GM12864 (cell line): ENCODE measurements at regions not wholly inside any gene's neighbourhood (a gene's known extent, or its start where the extent isn't known, plus 50 kb on each side); places are given as distances from the start of the nearest gene placed in this dataset.
"Not testable (repeated sequence)": the region's sequence is repeated elsewhere in the genome, so short reads cannot be mapped to it uniquely, and the experiment has no call there.

Experiments used
- DNase-seq: peaks from one replicate; pipeline ENCODE4 v3.0.0-alpha.2; 2011; ENCODE audit warnings: low read depth
- H3K4me3 ChIP-seq: 2 replicates; pipeline ENCODE4 v1.5.1; 2011; ENCODE audit warnings: mild to moderate bottlenecking, low read depth, low read length, control low read depth
- TF ChIP-seq, protein P1 (sequence below): IDR thresholded peaks from 2 replicates; pipeline ENCODE4 v1.5.1; 2011; ENCODE audit warnings: low read depth, mild to moderate bottlenecking, moderate library complexity, low read length, control low read depth, inconsistent platforms; ENCODE audit errors: missing control alignments

DNA sequence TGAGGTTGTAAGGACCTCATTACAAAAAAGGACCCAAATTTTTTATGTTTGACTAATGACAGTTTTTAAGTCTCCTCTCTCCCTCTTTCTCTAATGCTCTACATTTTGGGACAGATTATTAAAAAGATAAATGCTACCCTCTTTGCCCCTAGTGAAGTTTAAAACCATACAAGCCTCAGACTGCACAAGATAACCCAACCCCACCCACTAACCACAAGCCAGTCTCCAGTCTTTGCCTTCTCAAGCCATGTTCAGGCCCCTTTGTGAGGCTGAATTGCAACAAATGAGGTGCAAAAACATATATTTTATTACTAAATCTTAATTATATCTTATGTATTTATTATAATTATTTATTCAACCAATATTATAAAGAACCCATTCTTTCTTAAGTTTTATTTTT is 597.2 kb upstream of the BRINP3 start:
- DNase-seq: no peak
- TF ChIP-seq, protein P1, sequence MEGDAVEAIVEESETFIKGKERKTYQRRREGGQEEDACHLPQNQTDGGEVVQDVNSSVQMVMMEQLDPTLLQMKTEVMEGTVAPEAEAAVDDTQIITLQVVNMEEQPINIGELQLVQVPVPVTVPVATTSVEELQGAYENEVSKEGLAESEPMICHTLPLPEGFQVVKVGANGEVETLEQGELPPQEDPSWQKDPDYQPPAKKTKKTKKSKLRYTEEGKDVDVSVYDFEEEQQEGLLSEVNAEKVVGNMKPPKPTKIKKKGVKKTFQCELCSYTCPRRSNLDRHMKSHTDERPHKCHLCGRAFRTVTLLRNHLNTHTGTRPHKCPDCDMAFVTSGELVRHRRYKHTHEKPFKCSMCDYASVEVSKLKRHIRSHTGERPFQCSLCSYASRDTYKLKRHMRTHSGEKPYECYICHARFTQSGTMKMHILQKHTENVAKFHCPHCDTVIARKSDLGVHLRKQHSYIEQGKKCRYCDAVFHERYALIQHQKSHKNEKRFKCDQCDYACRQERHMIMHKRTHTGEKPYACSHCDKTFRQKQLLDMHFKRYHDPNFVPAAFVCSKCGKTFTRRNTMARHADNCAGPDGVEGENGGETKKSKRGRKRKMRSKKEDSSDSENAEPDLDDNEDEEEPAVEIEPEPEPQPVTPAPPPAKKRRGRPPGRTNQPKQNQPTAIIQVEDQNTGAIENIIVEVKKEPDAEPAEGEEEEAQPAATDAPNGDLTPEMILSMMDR: no peak
- H3K4me3 ChIP-seq: no peak overlapping the region

DNA sequence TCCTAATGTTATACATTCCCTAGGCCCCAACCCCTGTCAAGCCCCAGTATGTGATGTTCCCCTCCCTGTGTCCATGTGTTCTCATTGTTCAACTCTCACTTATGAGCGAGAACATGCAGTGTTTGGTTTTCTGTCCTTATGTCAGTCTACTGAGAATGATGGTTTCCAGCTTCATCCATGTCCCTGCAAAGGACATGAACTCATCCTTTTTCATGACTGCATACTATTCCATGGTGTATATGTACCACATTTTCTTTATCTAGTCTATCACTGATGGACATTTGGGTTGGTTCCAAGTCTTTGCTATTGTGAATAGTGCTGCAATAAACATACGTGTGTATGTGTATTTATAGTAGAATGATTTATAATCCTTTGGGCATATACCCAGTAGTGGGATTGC is 605.4 kb upstream of the BRINP3 start:
- DNase-seq, H3K4me3 ChIP-seq: not testable (repeated sequence)

DNA sequence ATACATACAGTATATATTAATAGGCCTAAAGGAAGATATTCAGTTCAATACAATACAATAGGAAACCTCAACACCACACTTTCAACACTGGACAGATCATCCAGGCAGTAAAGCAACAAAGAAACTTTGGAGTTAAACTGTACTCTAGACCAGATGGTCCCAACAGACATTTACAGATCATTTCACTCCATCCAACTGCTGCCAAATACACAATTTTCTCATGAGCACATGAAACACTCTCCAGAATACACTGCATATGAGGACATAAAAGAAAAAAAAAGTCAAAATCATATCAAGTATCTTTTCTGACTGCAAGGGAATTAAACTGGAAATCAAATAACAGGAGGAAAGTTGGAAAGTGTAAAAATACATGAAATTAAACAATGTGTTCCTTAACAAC is 607.5 kb upstream of the BRINP3 start:
- TF ChIP-seq, protein P1: no peak
- DNase-seq: no peak

DNA sequence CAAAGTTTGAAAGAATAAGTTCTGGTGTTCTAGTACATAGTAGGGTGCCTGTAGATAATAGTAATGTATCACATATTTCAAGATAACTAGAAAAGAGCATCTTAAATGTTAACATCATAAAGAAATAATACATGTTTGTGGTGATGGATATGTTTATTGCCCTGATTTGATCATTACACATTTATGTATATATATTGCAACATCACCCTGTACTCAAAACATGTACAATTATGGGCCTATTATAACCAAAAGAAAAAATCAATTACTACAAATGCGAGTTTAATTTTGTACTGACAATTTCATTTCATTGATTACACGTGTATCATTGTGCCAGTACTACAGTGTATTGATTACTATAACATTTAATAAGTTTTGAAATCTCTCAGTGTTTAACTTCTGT is 609.2 kb upstream of the BRINP3 start:
- TF ChIP-seq, protein P1: no peak
- no peak overlapping the region for H3K4me3 ChIP-seq
- DNase-seq: no peak

More for the DNA sequence above, 607.5 kb upstream of the BRINP3 start:
- H3K4me3 ChIP-seq: no peak overlapping the region

DNA sequence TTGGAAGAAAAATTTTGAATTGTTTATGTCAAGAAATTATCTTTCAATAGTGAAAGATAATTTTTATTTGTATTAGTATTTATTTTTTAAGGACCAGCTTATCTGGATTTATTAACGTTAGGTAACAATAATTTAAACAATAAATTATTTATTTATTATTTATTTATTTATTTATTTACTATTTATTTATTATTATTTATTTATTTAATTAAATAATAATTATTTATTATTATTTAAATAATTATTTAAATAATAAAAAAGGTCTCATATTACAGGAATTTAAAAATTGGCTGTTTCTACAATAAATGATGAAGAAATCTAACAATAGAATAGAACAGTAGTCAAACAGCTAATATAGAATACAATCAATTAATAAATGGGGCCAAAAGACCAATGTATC is 618.7 kb upstream of the BRINP3 start:
- TF ChIP-seq, protein P1: no peak
- DNase-seq: no peak

DNA sequence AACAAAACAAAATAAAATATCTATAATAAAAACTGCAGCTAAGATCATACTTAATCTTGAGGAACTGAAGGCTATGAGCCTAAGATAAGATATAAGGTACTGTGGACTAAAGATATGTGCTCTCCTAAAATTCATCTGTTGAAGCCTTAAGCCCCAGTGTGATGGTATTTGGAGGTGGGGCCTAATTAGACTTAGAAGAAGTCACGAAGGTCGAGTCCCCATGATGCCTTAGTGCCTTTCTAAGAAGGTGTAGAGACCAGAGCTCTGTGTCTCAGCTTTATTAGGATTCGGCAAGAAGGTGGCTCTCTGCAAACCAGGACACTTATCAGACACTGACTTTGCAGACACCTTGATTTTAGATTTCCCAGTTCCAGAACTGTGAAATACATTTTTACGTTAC is 622.0 kb upstream of the BRINP3 start:
- H3K4me3 ChIP-seq: no peak overlapping the region
- TF ChIP-seq, protein P1: no peak
- DNase-seq: no peak

More for the DNA sequence above, 618.7 kb upstream of the BRINP3 start:
- H3K4me3 ChIP-seq: no peak overlapping the region

DNA sequence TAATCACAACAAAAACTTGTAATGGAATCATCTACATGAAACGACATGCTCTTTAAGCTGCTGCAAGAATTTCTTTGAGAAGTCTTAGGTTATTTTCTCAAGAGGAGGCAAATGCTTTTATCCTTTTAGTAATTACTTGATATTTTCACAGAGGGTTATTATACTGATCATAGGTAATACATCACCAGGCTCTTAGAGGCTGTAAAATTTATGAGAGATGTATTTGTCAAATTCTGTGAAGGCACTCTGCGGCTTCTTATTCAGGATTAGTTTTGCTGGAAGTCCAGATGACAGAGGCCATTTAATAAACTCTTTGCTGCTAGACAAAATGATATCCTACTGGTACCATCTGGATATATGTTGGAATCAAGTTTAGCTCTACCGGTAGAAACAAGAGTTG is 624.3 kb upstream of the BRINP3 start:
- H3K4me3 ChIP-seq: no peak overlapping the region
- TF ChIP-seq, protein P1: no peak
- DNase-seq: no peak

DNA sequence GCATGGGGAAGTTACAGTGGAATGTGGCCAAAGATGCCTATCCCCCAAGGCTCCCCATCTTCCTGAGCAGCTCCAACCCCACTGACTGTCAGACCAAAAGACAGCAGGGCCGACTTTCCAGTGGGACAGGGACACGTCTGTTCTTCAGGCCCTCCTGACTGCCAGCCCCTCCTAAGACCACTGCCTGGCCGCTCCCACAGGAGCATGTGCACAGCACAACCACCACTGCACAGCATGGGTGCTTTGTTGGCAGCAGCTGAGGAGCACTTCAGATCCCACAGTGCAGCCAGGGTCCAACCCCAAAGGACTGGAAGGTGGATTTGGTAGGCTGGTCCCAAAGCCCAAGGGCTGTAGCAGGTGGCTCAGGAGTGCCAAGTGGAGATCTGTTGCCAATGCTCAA is 648.3 kb upstream of the BRINP3 start:
- H3K4me3 ChIP-seq: no peak overlapping the region
- DNase-seq: no peak
- TF ChIP-seq, protein P1: no peak
